ENCODE measurements at regions not wholly inside any gene's neighbourhood (a gene's known extent, or its start where the extent isn't known, plus 50 kb on each side); places are given as distances from the start of the nearest gene placed in this dataset.

GRCh38 chr4:95979961-95980876, 140.3 kb downstream of the PDHA2 start:
- TF ChIP-seq ESRRG (CRISPR knock-in tag; IDR thresholded peaks at IDR 0.05) (no peak), ARNTL (CRISPR knock-in tag; IDR thresholded peaks at IDR 0.05; ENCODE audit: borderline replicate concordance, low read depth) (no peak), CSDC2 (CRISPR knock-in tag; IDR thresholded peaks at IDR 0.05) (no peak), TOX (CRISPR knock-in tag; IDR thresholded peaks at IDR 0.05; ENCODE audit: borderline replicate concordance) (no peak), PPARA (CRISPR knock-in tag; IDR thresholded peaks at IDR 0.05; ENCODE audit: borderline replicate concordance) (no peak), RARB (CRISPR knock-in tag; IDR thresholded peaks at IDR 0.05) (no peak), SNAI2 (CRISPR knock-in tag; IDR thresholded peaks at IDR 0.05) (no peak), ZFP30 (CRISPR knock-in tag; IDR thresholded peaks at IDR 0.05) (no peak)
- TF ChIP-seq, protein P1, sequence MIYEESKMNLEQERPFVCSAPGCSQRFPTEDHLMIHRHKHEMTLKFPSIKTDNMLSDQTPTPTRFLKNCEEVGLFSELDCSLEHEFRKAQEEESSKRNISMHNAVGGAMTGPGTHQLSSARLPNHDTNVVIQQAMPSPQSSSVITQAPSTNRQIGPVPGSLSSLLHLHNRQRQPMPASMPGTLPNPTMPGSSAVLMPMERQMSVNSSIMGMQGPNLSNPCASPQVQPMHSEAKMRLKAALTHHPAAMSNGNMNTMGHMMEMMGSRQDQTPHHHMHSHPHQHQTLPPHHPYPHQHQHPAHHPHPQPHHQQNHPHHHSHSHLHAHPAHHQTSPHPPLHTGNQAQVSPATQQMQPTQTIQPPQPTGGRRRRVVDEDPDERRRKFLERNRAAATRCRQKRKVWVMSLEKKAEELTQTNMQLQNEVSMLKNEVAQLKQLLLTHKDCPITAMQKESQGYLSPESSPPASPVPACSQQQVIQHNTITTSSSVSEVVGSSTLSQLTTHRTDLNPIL (CRISPR knock-in tag; IDR thresholded peaks at IDR 0.05; ENCODE audit: low read depth), result no peak
- TF ChIP-seq, protein P2, sequence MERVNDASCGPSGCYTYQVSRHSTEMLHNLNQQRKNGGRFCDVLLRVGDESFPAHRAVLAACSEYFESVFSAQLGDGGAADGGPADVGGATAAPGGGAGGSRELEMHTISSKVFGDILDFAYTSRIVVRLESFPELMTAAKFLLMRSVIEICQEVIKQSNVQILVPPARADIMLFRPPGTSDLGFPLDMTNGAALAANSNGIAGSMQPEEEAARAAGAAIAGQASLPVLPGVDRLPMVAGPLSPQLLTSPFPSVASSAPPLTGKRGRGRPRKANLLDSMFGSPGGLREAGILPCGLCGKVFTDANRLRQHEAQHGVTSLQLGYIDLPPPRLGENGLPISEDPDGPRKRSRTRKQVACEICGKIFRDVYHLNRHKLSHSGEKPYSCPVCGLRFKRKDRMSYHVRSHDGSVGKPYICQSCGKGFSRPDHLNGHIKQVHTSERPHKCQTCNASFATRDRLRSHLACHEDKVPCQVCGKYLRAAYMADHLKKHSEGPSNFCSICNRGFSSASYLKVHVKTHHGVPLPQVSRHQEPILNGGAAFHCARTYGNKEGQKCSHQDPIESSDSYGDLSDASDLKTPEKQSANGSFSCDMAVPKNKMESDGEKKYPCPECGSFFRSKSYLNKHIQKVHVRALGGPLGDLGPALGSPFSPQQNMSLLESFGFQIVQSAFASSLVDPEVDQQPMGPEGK (CRISPR knock-in tag; IDR thresholded peaks at IDR 0.05; ENCODE audit: borderline replicate concordance), result no peak
- TF ChIP-seq, protein P3, sequence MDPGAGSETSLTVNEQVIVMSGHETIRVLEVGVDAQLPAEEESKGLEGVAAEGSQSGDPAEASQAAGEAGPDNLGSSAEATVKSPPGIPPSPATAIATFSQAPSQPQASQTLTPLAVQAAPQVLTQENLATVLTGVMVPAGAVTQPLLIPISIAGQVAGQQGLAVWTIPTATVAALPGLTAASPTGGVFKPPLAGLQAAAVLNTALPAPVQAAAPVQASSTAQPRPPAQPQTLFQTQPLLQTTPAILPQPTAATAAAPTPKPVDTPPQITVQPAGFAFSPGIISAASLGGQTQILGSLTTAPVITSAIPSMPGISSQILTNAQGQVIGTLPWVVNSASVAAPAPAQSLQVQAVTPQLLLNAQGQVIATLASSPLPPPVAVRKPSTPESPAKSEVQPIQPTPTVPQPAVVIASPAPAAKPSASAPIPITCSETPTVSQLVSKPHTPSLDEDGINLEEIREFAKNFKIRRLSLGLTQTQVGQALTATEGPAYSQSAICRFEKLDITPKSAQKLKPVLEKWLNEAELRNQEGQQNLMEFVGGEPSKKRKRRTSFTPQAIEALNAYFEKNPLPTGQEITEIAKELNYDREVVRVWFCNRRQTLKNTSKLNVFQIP (CRISPR knock-in tag; IDR thresholded peaks at IDR 0.05; ENCODE audit: borderline replicate concordance, low read depth), result no peak
